ENCODE measurements at regions not wholly inside any gene's neighbourhood (a gene's known extent, or its start where the extent isn't known, plus 50 kb on each side); places are given as distances from the start of the nearest gene placed in this dataset.
"Not testable (repeated sequence)": the region's sequence is repeated elsewhere in the genome, so short reads cannot be mapped to it uniquely, and the experiment has no call there.

DNA sequence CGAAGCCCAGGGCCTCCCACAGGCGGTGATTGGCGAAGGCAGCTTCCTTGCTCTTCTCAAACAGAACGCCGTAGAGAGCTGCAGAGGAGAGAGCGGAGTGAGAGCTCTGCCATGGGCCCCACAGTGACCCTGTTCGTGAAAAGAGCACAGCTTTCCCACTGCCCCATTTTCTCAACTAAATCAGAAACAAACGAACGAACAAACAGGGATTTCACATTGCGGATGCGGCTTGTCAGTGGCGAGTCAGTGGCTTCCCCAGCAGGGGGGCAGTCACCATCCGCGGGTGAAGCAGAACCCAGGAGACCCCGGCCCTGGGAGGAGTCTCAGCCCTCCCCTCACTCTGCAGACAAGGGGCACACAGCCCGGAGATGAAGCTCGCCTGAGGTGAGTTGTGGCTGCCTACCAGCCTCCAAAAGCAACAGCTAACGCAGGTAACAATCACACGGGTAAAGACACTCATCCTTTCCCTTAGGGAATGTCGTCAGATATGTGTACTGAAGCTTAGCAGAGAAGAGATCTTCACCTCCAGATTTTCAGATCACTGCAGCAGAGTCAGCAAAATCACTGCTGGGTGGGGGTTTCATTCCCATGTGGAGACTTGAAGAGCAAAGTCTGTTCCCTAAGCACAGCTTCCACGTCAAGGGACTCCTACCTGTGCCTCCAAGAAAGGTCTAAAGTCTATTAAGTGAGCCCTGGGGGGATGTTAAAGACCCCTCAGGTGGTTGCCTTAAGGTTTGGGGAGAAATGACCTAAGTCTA is 51.2 kb upstream of the GPR31 start:
- H3K9me3 ChIP-seq (ENCODE audit: control insufficient read depth, low read length) = no peaks in the 10 kb centered on the region
- 82% methylated on average over 21 of the region's 21 CpGs for WGBS, 2 experiments
- H3K27ac ChIP-seq (ENCODE audit: insufficient read depth, low read depth, low read length, poor library complexity, severe bottlenecking) = no peak overlapping the region
- H3K4me3 ChIP-seq (ENCODE audit: insufficient read depth, low read depth, low read length) = no peak overlapping the region
- H3K36me3 ChIP-seq (ENCODE audit: control insufficient read depth, insufficient read depth, low read length) = no peaks in the 10 kb centered on the region
- H3K27me3 ChIP-seq (ENCODE audit: control insufficient read depth, insufficient read depth, low read length, poor library complexity, severe bottlenecking) = no peaks in the 10 kb centered on the region
- H3K4me1 ChIP-seq (ENCODE audit: control insufficient read depth, insufficient read depth, low read length) = peaks cover 3% of the 10 kb centered on the region

DNA sequence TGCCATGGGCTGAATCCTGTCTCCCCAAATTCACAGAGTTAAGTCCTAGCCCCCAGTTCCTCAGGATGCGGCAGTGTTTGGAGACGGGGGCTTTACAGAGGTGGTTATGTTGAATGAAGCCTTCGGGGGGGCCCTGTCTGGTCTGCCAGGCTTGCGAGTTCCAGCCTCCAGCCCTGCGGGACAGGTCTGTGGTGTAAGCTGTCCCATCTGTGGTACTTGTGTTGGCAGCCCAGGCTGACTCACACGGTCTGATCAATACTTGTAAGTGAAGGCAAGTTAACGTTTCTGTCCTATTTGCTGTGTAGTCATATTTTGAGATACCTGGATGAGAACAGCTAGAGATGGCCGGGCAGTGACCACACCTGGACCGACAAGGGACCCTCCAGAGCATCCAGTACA is 51.8 kb upstream of the GPR31 start:
- Histone ChIP-seq H3K27me3 (ENCODE audit: control insufficient read depth, insufficient read depth, low read length, poor library complexity, severe bottlenecking) (no peaks in the 10 kb centered on the region), H3K27ac (ENCODE audit: insufficient read depth, low read depth, low read length, poor library complexity, severe bottlenecking) (no peak overlapping the region), H3K9me3 (ENCODE audit: control insufficient read depth, low read length) (no peaks in the 10 kb centered on the region), H3K36me3 (ENCODE audit: control insufficient read depth, insufficient read depth, low read length) (no peaks in the 10 kb centered on the region), H3K4me3 (ENCODE audit: insufficient read depth, low read depth, low read length) (no peak overlapping the region), H3K4me1 (ENCODE audit: control insufficient read depth, insufficient read depth, low read length) (peaks cover 3% of the 10 kb centered on the region)
- 90 to 91% methylated on average over 9 of the region's 9 CpGs for WGBS, 2 experiments

DNA sequence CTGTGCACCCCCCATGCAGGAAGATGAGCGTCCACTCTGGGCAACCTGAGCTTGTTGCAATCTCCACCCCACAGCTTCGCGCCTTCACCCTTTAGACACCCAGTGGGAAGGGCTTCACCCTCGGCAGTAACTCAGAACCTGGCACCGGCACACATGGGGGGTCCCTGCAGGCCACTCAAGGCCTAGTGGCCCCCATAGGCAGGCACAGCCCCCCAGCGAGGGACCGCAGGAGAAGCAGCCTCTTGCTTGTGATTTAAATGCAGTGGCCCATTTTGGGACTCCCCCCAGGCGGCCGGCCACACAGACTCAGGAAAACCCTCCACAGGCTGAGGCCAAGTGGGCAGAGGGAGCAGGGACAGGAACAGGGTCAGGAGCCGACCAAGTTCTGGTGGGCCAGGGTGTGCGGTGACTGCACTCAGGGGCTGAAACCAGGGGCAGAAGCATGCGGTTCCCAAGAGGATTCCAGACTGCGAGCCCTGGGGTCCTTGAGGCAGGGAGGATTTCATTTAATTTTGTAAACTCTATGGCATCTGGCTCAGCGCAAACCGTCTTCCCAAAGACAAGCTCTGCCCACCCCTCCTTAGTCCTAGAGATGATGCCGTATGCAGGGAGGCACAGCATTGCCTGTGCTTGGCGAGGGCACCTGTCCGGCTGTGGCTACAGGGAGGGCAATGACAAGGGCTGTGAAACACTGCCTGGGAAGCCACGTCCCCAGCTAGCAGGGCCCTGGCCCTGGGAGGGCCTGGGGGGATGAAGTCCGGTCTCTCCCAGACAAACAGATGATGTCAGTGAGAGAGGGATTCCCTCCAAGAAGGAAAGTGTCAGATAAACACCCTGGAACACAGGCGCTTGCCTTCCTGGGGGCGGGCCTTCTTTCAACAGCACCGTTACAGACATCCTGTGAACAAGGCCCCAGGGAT is 52.9 kb upstream of the GPR31 start:
- no peaks in the 10 kb centered on the region for H3K27me3 ChIP-seq (ENCODE audit: control insufficient read depth, insufficient read depth, low read length, poor library complexity, severe bottlenecking)
- no peak overlapping the region for H3K4me3 ChIP-seq (ENCODE audit: insufficient read depth, low read depth, low read length)
- no peak overlapping the region for H3K27ac ChIP-seq (ENCODE audit: insufficient read depth, low read depth, low read length, poor library complexity, severe bottlenecking)
- H3K36me3 ChIP-seq (ENCODE audit: control insufficient read depth, insufficient read depth, low read length) = no peaks in the 10 kb centered on the region
- WGBS, 2 experiments = 82% methylated on average over 22 to 23 of the region's 23 CpGs
- H3K9me3 ChIP-seq (ENCODE audit: control insufficient read depth, low read length) = no peaks in the 10 kb centered on the region
- peaks cover 3% of the 10 kb centered on the region for H3K4me1 ChIP-seq (ENCODE audit: control insufficient read depth, insufficient read depth, low read length)

GRCh38 chr6:167211295-167211648 is 53.5 kb upstream of the GPR31 start:
- Histone ChIP-seq H3K27me3 (ENCODE audit: control insufficient read depth, insufficient read depth, low read length, poor library complexity, severe bottlenecking) (no peaks in the 10 kb centered on the region), H3K9me3 (ENCODE audit: control insufficient read depth, low read length) (no peaks in the 10 kb centered on the region), H3K4me3 (ENCODE audit: insufficient read depth, low read depth, low read length) (no peak overlapping the region), H3K4me1 (ENCODE audit: control insufficient read depth, insufficient read depth, low read length) (peaks cover 3% of the 10 kb centered on the region), H3K36me3 (ENCODE audit: control insufficient read depth, insufficient read depth, low read length) (no peaks in the 10 kb centered on the region), H3K27ac (ENCODE audit: insufficient read depth, low read depth, low read length, poor library complexity, severe bottlenecking) (no peak overlapping the region)
- WGBS, 2 experiments = 90 to 96% methylated on average over 1 of the region's 1 CpG

DNA sequence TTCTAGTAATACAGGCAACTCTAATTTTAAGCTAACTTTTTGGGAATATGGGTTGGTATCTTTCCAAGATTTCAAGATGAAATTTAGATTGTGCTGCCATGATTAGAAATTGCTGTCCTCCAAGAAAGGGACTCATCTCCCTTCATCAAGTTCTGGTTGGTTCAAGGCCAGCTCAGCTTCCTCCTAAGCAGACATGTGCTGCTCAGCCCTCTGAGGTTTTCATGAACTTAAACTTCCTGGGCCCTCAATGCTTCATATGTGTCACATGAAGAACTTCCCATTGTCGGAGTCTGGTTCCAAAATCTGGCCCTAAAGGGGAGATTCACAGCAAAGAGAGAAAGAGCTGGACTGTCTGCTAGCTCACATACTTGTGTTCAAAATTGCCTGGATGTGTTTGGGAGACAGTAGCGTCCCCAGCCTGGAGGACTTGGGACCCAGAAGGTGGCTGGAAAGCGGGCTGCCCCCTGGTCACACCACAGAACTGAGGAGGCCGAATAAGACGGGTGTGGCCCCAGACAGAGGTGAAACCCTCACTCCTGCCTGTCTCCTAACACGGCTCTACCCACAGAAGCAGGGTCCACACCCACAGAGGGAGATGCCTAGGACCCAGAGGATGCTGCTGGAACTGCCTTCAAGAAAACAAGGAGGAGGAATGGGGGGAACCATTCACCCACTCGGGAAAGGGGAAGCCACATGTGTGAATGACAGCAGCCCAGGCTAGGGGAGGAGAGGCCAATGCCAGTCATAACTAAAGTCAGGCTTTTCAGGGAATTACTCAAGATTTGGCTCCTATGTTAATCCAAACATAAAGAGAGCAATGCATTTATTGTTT is 54.3 kb upstream of the GPR31 start:
- Histone ChIP-seq H3K27me3 (ENCODE audit: control insufficient read depth, insufficient read depth, low read length, poor library complexity, severe bottlenecking) (no peaks in the 10 kb centered on the region), H3K4me3 (ENCODE audit: insufficient read depth, low read depth, low read length) (no peak overlapping the region), H3K9me3 (ENCODE audit: control insufficient read depth, low read length) (no peaks in the 10 kb centered on the region), H3K27ac (ENCODE audit: insufficient read depth, low read depth, low read length, poor library complexity, severe bottlenecking) (no peak overlapping the region), H3K36me3 (ENCODE audit: control insufficient read depth, insufficient read depth, low read length) (no peaks in the 10 kb centered on the region), H3K4me1 (ENCODE audit: control insufficient read depth, insufficient read depth, low read length) (peaks cover 3% of the 10 kb centered on the region)
- 71 to 77% methylated on average over 7 of the region's 7 CpGs for WGBS, 2 experiments

- H3K36me3 ChIP-seq (ENCODE audit: control insufficient read depth, insufficient read depth, low read length) = no peaks in the 10 kb centered on the region
- H3K9me3 ChIP-seq (ENCODE audit: control insufficient read depth, low read length) = no peaks in the 10 kb centered on the region
- H3K4me3 ChIP-seq (ENCODE audit: insufficient read depth, low read depth, low read length) = no peak overlapping the region
- 86 to 87% methylated on average over 4 of the region's 4 CpGs for WGBS, 2 experiments
- no peaks in the 10 kb centered on the region for H3K4me1 ChIP-seq (ENCODE audit: control insufficient read depth, insufficient read depth, low read length)
- H3K27ac ChIP-seq (ENCODE audit: insufficient read depth, low read depth, low read length, poor library complexity, severe bottlenecking) = no peak overlapping the region
- H3K27me3 ChIP-seq (ENCODE audit: control insufficient read depth, insufficient read depth, low read length, poor library complexity, severe bottlenecking) = no peaks in the 10 kb centered on the region
Measured at GRCh38 chr6:167212713-167213005, 54.9 kb upstream of the GPR31 start.

- no peak overlapping the region for H3K4me3 ChIP-seq (ENCODE audit: insufficient read depth, low read depth, low read length)
- no peaks in the 10 kb centered on the region for H3K4me1 ChIP-seq (ENCODE audit: control insufficient read depth, insufficient read depth, low read length)
- no peaks in the 10 kb centered on the region for H3K36me3 ChIP-seq (ENCODE audit: control insufficient read depth, insufficient read depth, low read length)
- no peaks in the 10 kb centered on the region for H3K27me3 ChIP-seq (ENCODE audit: control insufficient read depth, insufficient read depth, low read length, poor library complexity, severe bottlenecking)
- H3K27ac ChIP-seq (ENCODE audit: insufficient read depth, low read depth, low read length, poor library complexity, severe bottlenecking) = no peak overlapping the region
- no peaks in the 10 kb centered on the region for H3K9me3 ChIP-seq (ENCODE audit: control insufficient read depth, low read length)
- 73 to 77% methylated on average over 9 to 10 of the region's 10 CpGs for WGBS, 2 experiments
Measured at GRCh38 chr6:167214206-167214605, 56.4 kb upstream of the GPR31 start.

DNA sequence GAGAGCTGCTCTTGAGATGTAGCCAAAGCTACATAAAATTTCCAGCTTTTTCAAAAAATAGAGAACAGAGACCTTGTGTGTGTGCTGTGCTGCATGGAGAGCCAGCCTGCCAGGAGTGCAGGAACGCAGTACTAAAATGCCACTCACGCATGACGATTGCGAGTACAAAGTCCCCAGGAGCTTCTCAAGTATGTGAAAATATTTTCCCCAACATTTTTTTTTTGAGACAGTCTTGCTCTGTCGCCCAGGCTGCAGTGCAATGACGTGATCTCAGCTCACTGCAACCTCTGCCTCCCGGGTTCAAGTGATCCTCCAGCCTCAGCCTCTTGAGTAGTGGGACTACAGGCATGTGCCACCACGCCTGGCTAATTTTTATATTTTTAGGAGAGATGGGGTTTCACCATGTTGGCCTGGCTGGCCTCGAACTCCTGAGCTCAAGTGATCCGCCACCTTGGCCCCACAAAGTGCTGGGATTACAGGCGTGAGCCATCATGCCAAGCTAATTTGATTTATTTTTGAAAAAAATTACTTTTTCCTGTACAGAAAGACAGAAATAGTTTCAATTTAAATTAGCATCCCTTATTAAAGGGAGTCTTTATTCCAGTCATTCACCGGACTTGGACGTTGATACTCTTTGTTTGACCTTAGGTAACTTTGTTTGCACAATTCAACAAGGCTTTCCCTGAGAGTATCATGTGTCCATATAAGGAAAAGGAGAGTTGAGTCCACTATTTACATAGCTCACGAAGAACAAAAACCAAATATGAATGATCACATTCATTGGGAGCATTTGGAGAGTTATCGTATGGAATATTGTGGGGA is 57.9 kb upstream of the GPR31 start:
- H3K9me3 ChIP-seq (ENCODE audit: control insufficient read depth, low read length); H3K4me3 ChIP-seq (ENCODE audit: insufficient read depth, low read depth, low read length); H3K36me3 ChIP-seq (ENCODE audit: control insufficient read depth, insufficient read depth, low read length); H3K27ac ChIP-seq (ENCODE audit: insufficient read depth, low read depth, low read length, poor library complexity, severe bottlenecking); H3K4me1 ChIP-seq (ENCODE audit: control insufficient read depth, insufficient read depth, low read length); H3K27me3 ChIP-seq (ENCODE audit: control insufficient read depth, insufficient read depth, low read length, poor library complexity, severe bottlenecking): not testable (repeated sequence)
- WGBS, 2 experiments = 47 to 53% methylated on average over 10 to 11 of the region's 15 CpGs

GRCh38 chr6:167216390-167217050 is 58.7 kb upstream of the GPR31 start:
- H3K4me3 ChIP-seq (ENCODE audit: insufficient read depth, low read depth, low read length); H3K36me3 ChIP-seq (ENCODE audit: control insufficient read depth, insufficient read depth, low read length); H3K4me1 ChIP-seq (ENCODE audit: control insufficient read depth, insufficient read depth, low read length); H3K27ac ChIP-seq (ENCODE audit: insufficient read depth, low read depth, low read length, poor library complexity, severe bottlenecking); H3K27me3 ChIP-seq (ENCODE audit: control insufficient read depth, insufficient read depth, low read length, poor library complexity, severe bottlenecking); H3K9me3 ChIP-seq (ENCODE audit: control insufficient read depth, low read length): not testable (repeated sequence)
- WGBS, 2 experiments = 91 to 92% methylated on average over 13 to 14 of the region's 15 CpGs

Measured in ectodermal cell (in vitro differentiated cells).